GM19397 (cell line): ENCODE measurements at regions not wholly inside any gene's neighbourhood (a gene's known extent, or its start where the extent isn't known, plus 50 kb on each side); places are given as distances from the start of the nearest gene placed in this dataset.

Experiments
- ATAC-seq: cut with Tn5 transposase; IDR thresholded peaks from one replicate; pipeline ENCODE4 v1.9.1; 2021; ENCODE audit warnings: mild to moderate bottlenecking, moderate library complexity; ENCODE audit not compliant: unreplicated experiment

DNA sequence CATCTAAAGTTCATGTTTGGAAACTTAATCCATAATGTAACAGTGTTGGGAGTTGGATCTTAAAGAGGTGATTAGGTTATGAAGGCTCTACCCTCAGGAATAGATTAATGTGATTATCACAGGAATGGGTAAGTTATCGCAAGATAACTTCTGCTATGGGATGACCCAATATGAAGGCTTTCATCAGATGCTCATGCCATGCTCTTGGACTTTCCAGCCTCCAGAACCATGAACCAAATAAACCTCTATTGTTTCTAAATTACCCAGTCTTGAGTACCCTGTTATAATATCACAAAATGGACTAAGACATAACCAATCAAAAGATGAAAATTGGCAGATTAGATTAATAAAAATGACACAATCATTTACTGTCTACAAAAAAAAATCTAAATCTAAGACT is 906.9 kb upstream of the SOX9 start:
- ATAC-seq, result no peak

- ATAC-seq, result no peak
Observed at GRCh38 chr17:71217769-71218168, 903.1 kb upstream of the SOX9 start.

DNA sequence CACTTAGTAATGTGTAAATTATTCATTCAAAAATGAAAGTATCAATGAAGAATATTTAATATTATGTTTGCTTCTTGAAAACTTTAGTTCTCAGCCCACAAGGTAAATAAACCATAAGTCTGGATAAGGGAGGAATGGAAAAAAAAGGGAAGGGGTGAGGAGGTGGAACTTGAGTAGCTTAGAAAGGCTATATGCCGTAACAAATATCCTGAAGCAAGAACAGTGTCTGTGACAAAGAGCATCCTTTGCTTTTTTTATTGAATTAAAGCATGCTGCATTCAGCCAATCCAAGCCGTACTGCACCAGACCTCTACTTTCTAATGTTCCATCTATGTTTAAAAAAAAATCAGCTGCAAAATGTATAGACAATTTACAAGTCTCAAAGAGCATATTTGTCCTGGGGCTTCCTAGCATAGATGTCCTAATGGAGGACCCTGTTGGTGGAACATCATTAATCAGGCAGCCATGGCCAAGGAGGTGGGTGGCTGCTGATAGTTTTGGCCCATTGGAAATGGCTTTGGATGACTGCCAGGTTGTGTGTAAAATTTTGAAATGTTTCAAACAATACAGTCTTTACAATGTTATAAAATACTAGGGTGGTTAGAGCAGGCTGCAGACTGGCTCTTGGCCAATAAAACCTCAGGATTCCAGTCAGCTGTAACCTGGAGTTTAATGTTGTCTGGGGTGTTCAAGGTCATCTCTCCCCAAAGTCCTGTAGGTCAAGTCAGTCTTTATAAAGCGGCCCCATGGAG is 895.8 kb upstream of the SOX9 start:
- no peak for ATAC-seq

- no peak for ATAC-seq
Observed at GRCh38 chr17:71227841-71228240, 893.0 kb upstream of the SOX9 start.

DNA sequence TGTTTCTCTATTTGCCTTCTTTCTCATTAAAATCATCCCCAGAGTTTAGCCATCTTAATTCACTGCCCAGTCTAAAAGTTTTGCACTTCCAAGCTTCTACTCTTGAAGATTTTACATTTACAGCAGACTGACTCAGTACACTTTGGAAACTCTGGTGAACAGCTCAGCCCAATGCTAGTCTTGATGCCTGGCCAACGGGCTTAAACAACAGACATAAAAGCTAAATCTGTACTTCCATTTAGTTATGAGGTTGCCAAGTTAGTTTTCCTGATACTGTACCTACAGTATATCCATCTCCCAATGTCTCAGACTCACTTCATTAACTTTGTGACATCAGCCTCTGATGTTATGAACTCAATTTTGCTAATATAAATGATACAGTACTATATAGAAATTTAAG is 891.8 kb upstream of the SOX9 start:
- no peak for ATAC-seq

- ATAC-seq, result no peak
Observed at GRCh38 chr17:71232801-71233559, 887.8 kb upstream of the SOX9 start.

GRCh38 chr17:71234349-71234748 is 886.5 kb upstream of the SOX9 start:
- no peak for ATAC-seq

DNA sequence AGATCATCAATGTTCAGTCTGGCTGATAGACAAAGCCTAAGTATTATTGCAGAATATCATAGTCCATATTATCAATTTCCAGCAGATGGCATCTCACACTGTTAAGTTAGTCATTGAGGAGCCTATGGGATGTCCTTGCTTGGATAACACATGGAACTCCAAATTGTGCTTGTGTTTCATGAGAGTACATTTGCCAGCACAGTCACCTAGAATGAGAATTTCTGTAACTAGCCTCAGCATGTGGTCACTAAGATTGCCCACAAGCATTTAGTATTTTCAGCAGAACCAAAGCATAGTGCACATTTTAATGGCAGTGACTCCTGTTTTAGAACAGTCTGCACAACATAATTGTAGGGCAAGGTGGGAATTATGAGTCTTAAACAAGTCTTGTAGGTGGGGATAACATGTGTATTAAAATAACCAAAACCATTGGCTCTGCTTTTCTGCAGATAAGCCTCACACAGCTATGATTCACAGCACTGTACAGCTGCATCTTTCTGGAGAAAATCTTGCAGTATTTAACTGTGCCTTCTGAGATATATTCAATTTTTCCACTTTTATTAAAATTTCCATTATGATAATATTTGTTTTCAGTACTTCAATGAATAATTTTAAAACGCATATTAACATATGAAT is 882.8 kb upstream of the SOX9 start:
- no peak for ATAC-seq

GRCh38 chr17:71247441-71248015 is 873.3 kb upstream of the SOX9 start:
- ATAC-seq, result no peak

GRCh38 chr17:71251276-71251675 is 869.5 kb upstream of the SOX9 start:
- no peak for ATAC-seq

DNA sequence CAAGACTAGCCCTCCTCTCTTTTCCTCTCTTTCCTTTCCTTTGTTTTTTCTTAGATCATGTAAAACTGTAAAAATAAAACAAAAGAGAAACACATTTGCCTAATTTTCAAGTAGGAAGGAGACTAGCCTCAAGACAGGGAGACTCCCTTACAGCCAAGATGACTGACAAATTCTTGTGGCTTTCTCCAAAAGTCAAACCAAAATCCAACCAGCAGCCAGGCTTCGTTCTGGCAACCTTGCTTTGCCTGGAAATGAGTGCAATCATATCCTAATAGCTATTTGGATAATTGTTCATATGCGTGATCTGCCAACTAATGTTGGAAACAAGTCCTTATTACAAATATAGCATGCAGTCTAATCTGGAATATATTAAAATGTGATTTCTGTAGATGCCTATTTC is 868.9 kb upstream of the SOX9 start:
- ATAC-seq, result no peak

DNA sequence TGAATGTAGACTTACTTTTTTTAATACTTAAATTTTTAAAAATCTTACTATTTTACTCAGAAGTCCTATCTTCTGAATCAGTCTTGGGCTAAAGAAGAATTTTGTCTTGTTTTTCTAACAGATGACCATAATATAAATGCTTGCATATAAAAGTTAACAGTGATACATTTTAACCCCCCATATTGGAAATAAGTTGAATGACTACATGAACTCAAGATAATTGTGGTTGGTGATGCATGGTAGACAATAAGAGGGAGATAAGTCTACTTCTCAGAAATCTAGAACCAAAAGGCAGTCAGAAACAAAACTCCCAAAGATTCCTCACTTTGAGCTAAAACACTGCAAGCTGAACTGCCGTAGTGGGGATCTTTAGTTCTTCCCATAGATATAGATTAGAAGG is 868.4 kb upstream of the SOX9 start:
- ATAC-seq, result no peak

DNA sequence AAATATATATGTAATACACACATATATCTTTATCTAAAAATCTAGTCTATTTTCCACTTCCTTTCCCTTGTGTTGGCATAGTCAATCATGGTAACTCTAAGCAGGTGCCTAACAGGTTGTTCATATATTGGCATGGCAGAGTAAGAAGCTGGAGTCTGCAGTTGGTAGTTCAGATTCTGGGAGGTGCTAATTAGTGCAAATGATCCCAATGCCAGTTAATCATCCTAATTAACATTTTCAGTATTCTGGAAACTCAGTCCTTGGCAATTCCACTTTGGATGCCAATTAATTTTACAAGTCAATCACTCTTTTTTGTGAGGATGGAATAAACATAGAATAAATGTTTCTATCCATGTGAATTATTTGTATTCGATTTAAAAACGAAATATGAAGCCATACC is 863.7 kb upstream of the SOX9 start:
- no peak for ATAC-seq

DNA sequence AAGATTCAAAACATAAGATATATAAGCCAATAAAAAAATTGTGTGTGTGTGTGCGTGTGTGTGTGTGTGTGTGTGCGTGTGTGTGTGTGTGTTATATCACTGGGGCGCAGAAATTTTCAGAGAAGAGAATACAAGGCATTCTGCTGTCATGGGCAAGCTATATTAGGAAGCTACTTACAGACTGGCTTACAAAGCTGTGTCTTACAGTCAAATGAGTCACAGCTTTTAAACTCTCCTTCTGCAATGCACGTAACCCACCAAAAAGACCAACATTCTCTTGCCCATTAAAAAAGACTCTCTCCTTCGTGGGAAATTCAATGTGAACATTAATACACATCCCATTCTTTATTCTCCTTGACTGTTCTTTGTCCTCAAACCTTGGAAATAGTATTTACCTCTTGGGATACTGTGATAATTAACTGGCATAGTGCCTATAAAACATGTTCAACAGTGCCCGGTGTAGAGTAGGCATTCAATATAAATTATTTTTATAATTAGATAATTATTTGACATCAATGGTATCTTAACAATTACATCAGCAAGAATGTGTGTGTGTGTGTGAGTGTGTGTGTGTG is 860.4 kb upstream of the SOX9 start:
- ATAC-seq, result no peak

DNA sequence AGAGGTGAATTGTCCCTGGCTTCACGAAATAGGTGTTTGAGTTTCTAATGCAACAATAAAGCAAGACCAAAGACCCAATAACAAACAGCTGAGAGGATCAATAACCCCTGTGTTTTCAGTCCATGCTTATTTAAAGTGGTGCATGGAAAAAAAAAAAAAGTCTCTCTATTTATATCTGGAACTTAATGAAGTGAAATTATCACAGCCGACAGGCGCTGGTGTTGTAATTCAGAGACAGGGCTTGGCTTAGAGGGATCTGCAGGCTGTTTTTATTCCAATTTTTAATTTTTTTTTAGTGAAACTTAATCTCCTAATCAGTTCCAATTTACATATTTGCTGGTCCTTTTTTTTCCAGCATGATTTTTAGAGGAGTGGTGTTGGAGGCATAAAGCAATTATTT is 858.2 kb upstream of the SOX9 start:
- ATAC-seq, result no peak

- no peak for ATAC-seq
Observed at GRCh38 chr17:71267668-71268067, 853.2 kb upstream of the SOX9 start.

DNA sequence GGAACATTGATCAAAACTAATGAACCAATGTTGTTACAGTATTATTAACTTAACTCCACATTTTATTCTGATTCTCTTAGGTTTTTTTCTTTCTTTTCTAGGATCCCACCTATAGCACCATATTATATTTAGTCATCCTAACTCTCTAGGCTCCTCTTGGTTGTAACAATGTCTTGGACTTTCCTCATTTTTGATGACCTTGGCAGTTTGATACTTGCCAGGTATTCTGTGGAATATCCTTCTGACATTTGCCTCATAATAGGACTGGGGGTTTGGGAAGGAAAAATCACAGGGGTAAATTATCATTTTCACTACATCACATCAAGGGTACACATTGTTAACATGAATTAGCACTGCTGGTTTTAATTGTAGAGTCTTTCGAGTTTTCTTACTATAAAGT is 851.6 kb upstream of the SOX9 start:
- no peak for ATAC-seq

- ATAC-seq, result no peak
Observed at GRCh38 chr17:71273441-71273840, 847.4 kb upstream of the SOX9 start.

DNA sequence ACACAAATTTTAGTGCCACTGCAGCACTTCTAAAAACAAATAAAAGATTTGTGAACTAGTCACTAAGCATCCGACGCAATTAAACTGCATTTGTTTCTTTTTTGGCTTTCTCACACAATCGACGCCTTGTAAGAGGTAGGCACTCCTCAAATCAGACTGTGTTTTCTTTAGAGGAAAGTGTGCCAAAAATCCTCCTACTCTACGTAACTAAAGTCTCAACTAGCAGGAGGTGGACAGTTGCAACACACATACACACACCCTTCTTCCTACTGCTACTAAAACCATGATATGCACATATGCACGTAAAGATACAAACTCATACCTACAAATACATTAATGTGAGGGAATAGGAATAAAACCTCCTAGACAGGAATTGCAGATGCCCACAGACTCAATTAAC is 844.7 kb upstream of the SOX9 start:
- no peak for ATAC-seq

GRCh38 chr17:71283486-71283885 is 837.3 kb upstream of the SOX9 start:
- ATAC-seq, result no peak

DNA sequence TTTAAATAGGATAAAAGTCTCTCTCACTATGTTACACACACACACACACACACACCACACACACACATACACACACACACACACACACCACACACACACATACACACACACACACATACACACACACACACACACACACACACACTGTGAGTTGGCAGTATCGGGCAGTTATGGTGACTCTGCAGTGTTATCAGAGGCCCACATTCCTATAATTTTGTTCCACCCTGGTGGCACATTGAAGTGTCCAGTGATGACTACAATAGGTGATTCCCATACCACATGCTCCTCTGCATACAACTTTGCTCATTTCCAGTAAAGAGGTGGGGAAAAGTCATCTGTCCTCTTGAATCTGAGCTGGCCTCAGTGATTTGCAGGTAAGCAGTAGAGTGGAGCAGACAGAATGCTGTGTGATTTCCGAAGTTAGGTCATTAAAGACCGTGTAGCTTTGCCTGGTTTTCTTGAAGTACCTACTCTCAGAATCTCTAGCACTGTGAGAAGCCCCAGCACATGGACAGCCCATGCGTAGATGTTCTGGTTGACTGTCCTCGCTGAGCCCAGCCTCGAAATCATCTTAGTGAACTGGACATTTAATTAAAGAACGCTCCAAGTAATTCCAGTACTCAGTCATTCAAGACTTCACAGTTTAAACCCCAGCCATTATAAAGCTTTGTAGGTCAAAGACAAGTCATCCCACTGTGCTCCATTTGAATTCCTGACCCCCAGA is 836.6 kb upstream of the SOX9 start:
- ATAC-seq, result no peak
